HG02642 (cell line): ENCODE measurements at regions not wholly inside any gene's neighbourhood (a gene's known extent, or its start where the extent isn't known, plus 50 kb on each side); places are given as distances from the start of the nearest gene placed in this dataset.
"Not testable (repeated sequence)": the region's sequence is repeated elsewhere in the genome, so short reads cannot be mapped to it uniquely, and the experiment has no call there.

Experiments
- ATAC-seq: cut with Tn5 transposase; IDR thresholded peaks from one replicate; pipeline ENCODE4 v1.9.1; 2021; ENCODE audit warnings: mild to moderate bottlenecking; ENCODE audit not compliant: unreplicated experiment, poor library complexity

DNA sequence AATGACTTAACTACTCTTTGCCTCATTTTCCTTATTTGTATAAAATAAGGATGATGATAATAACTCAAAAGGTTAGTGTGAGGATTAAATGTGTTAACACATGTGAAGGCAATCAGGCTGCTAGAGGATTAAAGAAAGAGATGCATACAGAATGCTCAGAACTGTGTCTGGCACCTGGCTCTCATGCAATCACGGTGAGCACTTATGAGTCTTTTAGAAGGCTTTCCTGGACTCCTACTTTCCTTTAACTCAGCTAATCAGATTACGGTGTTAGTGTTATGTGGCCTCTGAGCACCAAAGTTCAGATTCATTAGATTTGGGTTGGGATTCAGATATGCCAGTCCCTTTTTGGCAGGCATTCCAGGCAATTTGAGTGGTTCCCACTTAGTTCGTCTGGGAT lies 311.6 kb upstream of the USP24 start:
- ATAC-seq = no peak

DNA sequence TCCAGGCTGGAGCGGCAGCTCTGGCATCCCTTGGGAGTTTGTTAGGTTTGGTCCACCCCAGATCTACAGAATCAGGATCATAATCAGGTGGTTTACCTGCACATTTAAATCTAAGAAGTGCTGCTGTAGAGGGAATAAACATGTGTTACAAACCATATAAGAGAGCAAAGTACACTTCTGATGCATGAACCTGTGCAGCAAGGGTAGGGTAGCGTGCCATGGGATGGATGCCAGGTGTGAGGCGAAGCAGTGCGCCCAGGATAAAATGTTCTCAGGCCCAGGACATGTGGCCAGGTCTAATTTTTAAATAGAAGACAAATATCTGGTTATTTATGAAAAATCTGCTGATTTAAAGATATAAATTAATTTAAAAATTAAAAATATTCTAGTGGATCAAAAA lies 308.8 kb upstream of the USP24 start:
- no peak for ATAC-seq

DNA sequence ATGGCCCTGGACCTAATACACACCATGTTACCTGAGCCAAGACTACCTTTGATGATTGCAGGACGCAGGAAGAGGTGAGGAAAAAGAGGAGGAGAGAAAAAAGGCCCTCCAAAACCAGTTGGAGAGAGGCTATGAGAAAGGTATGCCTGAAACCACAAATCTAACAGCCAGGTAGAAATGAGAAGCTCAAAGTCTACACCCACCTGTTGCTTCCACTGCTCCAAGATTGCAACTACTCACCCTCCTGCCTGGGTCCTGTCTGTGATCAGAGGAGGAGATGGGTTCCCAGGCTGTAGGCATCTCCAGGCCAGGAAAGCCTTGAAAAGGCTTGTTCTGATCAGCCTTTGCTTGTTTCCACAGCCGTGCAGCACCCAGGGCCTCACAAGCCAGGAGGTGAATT lies 307.8 kb upstream of the USP24 start:
- ATAC-seq = no peak

DNA sequence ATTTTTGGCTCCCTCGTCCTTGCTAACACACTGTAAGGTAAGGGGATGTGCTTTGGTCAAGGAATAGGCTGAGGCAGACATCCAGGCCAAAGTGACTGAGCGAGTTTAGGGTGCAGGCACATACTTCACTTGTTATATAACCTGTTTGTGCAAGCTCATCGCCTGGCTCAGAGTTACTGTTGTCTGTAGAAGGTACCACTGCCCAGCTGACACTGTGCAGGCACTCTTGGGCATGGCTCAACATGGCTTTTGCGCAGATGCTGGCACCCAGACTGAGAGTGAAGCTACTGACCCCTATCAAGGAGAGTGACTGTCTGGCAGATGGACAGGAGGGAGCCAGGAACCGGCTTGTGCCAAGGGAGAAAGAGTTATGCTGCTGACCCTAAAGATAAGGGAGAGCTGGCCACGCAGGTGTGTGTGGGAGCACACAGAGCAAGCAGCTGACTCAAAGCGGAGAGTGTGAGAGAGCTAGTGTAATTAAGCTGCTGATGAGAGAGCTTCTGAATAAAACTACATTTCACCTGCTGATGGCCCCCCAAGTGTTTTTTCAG lies 307.3 kb upstream of the USP24 start:
- ATAC-seq = no peak

DNA sequence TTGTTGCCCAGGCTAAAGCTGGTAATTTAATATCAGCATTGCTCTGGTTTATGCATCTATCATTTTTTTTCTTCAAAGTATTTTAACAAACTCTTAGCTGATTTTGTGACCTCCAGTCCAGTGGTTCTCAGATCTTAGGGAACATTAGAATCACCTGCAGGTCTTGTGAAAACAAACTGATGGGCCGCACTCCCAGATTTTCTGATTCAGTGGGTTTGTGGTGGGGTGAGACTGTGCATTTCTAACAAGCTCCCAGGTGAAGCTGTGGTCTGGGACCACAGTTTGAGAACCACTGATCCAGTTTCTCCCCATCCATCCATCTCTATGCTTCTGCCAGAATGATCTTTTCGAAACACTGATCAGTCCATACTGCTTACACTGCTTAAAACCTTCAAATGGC lies 305.7 kb upstream of the USP24 start:
- ATAC-seq = no peak

DNA sequence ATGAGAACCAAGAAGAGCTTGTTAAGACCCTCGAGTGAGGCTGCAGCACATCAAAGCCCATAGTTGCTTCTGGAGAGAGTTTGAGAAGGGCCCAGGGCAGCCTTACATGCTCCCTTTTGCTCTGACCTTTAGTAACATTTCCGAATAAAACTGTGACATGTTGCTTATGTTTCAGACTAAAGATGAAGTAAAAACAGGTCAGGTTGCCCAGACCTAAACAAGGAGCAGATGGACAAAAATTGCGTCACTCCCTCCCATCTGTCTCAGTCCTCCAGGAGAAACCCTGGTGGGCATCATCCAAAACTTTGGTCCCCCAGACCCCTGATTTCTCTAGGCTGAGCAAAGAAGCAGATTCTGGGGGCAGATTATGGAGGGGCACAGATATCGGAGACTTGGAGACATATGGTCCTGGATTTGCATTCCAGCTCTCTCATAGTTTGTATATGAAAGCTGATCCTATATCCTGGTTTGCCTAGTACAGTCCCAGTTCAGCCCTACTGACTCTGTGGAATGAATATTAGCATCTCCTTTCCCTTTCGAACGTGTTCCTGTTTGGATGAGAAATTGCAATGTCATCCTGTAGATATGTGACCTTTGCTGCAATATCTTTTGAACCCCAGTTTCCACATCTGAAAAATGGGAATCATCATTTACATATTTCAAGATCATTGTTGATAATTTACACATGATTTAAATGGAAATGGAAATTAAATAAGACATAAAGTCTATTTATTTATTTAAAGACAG lies 304.9 kb upstream of the USP24 start:
- ATAC-seq = no peak

DNA sequence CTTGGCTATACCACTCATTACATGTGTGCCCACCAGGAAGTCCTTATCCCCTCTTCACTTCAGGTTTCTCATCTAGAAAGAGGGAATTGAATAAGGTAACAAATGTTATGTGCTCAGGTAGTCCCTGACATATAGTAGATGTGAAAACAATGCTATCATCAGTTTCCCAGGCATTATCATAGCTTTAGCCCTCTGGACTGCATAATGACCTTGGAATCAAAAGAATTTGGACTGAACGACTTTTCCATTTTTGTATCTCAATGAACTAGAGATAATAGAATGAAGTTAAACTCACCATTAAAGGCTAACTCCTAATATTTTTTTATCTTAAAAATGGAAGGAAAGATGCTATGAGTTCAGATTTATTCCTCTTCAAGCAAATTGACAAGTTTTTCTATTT lies 304.1 kb upstream of the USP24 start:
- ATAC-seq = no peak

DNA sequence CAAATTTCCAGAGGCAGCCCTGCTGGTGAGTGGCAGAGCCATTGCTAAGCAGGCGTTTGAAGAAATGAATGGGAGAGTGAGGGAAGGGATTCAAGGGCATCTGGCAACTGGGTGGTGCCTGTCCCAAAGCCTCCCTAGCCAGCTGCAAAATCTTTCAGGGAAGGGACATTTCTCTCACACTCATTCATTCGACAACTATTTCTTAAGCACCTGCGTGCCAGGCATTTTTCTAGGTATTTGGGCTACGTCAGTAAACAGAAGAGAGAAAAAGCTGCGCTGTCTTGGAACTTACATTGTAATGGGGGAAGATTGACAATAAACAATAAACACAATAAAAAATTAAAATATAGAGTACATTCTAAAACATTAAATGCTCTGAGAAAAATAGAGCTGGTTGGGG lies 301.9 kb upstream of the USP24 start:
- ATAC-seq = no peak

DNA sequence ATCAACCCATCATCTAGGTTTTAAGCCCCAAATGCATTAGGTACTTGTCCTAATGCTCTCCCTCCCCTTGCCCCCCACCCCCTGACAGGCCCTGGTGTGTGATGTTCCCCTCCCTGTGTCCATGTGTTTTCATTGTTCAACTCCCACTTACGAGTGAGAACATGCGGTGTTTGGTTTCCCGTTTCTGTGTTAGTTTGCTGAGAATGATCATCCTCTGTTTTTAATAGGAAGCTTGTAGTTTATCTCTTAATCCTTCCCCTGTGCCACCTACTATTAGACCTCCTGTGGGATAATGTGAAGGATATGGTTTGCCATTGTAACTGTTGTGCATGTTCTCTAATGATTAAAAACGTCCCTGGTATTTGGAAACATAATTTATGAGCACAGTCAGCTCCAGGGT lies 299.4 kb upstream of the USP24 start:
- ATAC-seq = not testable (repeated sequence)

DNA sequence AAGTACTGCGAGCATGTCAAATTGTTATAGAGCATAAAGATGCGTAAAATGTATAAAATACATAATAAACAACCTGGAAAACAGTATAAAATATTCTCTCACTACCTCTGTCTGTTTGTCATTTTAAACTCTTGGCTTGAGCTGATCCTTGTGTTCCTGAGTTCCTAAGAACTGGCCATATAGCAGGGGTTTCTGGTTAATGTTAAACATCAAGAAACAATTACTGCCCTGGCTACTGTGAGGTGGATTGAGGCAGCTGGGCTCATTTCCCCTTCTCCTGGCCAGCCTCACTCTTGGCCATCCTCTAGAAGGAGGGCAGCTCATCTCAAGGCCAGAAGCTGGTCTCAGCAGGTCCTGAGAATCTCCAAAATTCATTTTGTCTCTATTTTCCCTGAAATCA lies 297.3 kb upstream of the USP24 start:
- no peak for ATAC-seq

DNA sequence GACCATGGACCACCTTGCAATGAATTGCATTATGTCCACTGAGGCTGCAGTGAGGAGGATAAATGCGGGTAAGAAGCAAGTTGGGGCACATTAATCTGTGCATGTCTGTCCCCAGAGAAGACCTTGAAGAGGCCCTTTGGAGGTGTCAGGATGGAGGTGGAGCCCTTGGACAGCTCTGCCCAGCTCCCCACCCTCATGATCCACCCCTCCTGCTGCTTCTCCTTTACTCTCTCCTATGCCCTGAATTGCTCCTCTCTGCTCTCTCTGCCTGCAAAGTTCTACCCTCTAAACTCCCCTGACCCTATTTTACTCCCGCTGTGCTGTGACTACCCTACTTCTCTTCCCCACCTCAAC lies 292.4 kb upstream of the USP24 start:
- no peak for ATAC-seq

DNA sequence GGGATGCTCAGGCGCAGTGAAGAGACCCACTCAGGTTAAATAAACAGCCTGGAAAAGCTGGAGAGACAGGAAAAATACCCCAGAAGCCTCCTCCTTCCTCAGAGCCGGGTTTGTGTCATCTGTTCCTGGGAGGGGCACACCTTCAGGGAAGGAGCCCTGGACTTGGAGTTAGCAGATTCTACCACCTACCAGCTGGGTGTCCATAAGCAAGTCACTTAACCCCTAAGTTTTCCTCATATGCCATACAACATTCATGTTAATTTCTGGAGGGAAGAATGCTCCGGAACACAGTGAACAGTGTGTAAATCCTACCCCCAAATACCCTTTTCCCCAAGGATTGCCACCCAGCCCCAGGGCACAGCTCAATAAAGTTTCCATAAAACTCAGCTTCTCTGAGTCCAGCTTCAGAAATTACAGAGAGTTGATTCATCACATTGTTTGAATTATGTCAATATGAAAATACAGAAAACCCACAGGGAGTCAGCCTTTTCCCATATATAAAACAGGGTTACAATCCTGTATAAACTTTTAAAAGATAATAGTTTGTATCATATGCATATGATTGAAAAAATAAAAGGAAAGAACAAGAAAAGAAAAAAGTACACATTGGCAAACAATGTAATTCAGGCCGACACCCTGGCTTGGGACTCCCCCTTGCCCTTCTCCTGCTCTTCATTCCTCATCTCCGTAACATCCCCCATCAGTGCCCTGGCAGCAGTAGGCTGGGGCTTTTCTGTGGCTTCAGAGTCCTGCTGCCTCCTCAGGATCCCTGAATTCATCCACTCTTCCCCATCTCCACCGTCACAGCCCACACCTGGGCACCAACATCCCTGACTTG lies 291.8 kb upstream of the USP24 start:
- no peak for ATAC-seq

DNA sequence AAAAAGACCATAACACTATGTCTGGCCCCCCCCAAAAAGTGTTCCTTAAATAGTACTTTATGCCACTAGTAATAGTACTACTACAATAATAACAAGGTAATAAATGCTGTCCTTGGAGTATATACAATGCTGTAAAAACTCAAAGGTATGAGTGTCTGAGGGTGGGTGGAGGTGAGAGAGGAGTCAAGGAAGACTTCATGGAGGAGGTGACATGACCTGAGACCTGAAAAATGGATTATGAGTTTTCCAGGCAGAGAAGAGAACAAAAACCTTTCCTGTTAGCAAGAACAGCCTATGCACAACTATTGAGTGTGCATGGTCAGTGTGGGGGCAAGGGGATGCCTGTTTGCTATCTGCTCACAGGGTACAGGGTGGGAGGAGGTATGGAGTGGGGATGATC lies 290.2 kb upstream of the USP24 start:
- ATAC-seq = no peak

DNA sequence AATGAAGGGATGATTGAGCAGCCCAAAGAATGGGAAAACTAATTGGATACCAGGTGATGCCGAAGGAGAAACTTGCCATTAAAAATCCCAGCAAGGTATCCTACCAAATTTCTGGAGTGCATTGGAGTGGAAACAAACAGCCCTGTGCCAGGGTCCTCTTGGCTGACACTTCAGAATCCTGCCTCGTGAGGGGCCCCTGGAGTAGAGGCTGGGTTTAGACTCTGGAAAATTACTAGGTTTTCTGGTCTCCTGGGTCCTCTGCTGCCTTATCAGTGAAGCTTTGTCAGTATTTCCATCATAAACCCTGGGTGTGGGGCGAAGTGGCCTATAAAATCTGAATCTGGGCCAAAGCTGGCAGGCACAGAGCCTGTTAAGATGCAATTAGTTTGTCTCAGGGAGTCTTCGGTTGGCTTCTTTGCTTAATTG lies 289.2 kb upstream of the USP24 start:
- no peak for ATAC-seq

DNA sequence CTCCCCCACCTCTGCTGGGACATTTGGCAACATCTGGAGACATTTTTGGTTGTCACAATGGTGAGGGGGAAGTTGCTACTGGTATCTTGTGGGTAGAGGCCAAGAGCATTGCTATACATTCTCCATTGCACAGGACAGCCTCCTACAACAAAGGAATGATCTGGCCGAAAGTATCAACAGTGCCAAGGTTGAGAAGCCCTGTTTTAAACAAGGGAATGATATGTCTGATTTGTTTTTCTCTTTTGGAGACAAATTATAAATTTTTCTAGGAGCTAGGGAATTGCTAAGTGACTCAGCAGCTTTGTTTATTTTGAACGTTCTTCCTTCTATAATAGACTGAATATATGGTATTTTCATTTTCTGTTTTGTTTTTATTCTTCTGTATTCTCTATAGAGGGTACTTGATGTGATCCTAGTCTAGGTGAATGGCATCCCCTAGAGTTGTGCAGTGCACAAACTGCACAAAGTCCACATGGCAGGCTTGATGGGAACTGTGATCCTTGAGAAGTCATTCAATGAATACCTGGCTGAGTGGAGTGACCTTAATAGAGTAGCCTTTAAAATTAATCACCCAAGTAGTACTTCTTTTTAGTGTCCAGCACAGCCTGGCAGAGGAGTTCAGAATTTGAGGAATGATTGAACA lies 288.6 kb upstream of the USP24 start:
- ATAC-seq = no peak

DNA sequence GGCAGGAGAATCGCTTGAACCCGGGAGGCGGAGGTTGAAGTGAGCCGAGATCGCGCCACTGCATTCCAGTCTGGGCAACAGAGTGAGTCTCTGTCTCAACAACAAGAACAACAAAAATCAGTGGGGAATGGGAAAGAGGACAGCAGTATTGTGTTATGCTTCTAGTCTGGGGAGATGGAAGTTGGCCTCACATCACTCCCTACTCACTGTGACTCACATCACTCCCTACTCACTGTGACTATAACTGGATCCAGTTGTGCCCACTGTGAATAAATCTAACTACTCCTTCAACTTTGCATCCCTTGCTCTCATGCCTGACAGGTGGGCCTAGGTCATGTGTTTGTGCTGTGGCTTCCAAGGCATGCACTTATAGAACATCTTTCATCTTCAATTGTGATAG lies 285.4 kb upstream of the USP24 start:
- no peak for ATAC-seq

DNA sequence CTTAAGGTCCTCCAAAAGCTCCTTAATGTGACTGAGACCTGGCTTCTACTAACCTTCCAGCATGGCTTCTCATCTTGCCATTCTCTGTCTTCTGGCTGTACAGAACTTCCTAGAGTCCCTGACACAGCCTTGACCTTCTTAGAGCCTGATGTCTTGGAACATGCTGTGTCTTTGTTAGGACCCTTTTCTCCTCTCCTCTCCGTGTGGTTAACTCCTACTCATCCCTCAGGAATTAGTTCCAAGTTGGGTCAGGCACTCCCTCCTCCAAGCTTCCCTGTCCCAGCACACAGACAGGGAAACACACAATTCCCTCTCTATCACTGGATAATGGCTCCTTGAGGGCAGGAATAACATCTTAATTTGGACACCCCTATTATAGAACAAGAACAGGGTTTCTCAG lies 275.4 kb upstream of the USP24 start:
- no peak for ATAC-seq

DNA sequence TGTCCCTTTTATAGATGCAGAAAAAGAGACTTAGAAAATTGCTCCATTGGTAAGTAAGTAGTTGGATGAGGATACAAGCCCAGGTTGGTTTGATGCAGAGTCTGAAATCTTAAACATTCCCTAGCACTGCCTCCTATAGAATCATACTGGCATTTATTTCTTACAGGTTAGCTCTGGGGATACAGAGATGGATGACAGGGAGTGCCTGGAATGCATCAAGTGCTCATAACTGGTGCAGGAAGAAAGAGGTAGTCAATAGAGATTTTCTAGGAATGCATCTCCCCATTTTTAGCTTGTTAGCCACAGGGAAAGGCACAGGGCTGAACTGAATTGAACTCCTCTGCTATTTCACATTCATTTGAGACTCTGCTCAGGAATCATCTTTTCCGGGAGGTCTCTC lies 269.0 kb upstream of the USP24 start:
- ATAC-seq = no peak

DNA sequence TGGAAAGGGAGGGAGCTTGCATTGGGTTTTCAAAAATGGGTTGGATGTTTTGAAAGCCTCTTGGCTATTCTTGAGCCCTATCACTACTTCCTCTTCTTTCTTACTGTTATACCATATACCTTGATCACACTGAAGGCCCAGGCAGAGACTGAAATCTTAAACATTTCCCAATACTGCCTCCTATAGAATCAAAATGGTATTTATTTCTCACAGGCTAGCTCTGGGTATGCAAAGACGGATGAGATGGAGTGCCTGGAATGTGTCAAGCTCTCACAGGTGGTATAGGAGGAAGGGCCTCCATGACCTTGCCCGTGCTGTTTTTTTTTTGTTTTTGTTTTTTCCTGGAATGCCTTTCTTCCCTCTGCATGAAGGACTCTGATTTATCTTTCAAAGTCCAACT lies 268.4 kb upstream of the USP24 start:
- no peak for ATAC-seq

DNA sequence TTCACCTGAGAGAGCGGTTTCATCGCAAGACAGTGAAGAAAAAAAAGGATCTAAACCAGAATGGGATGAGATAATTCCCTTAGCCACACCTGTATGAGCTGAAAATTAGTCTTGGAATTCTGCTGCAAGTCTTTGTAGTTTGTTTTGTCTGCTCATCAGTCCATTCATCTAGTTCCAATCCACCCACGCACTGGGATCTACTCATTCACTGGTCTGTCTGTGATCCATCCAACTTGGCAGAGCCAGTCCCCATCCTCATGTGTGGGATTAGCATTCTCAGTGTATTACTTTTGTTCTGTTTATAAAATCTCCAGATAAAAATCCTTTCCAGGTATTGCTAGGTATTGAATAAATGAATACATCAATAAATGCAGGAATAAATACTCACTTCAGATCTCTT lies 266.5 kb upstream of the USP24 start:
- no peak for ATAC-seq
